Testis (tissue), 2 donors: ENCODE measurements at regions not wholly inside any gene's neighbourhood (a gene's known extent, or its start where the extent isn't known, plus 50 kb on each side); places are given as distances from the start of the nearest gene placed in this dataset.

ENCODE experiments used
- DNase-seq: peaks from one replicate; pipeline ENCODE4 v3.0.0-alpha.2; 2019
- H3K27ac ChIP-seq, 2 donors: fragments of 200-600 bp; sonication (generic); one replicate each; pipeline ENCODE4 v1.5.1; 2019
- H3K27me3 ChIP-seq: fragments of 200-600 bp; sonication (generic); one replicate; pipeline ENCODE4 v1.5.1; 2019
- H3K36me3 ChIP-seq: fragments of 200-600 bp; sonication (generic); one replicate; pipeline ENCODE4 v1.5.1; 2017; ENCODE audit warnings: low read depth; ENCODE audit errors: missing control alignments
- H3K4me1 ChIP-seq: fragments of 200-600 bp; sonication (generic); one replicate; pipeline ENCODE4 v1.5.1; 2019
- H3K4me3 ChIP-seq, 2 donors: fragments of 200-600 bp; sonication (generic); one replicate each; pipeline ENCODE4 v1.5.1; 2017 to 2019
- H3K9me3 ChIP-seq: fragments of 200-600 bp; sonication (generic); one replicate; pipeline ENCODE4 v1.5.1; 2017
- POLR2A ChIP-seq: fragments of 450-650 bp; IDR thresholded peaks from one replicate; pipeline ENCODE4 v1.6.1; 2017; ENCODE audit warnings: antibody characterized with exemption, mild to moderate bottlenecking, moderate library complexity
- WGBS, 2 donors: methylation state at CpG; one replicate each; pipeline ENCODE4 v1.1.5; 2018; 5-methylcytosine and 5-hydroxymethylcytosine counted together
- intact Hi-C: fragments of 100-400 bp; cut with DNase I; formaldehyde crosslinking; loops from one replicate; pipeline ENCODE4 v1.15.1; 2023; ENCODE audit warnings: low total_unique reads
- small RNA-seq, 2 donors: library from RNA; depleted of rRNA; stranded (forward); fragments of <200 nt; gene quantifications; one replicate each; pipeline ENCODE3, GENCODE V24; 2016
- TF ChIP-seq, protein P1 (sequence below), 3 experiments: fragments of 450-650 bp in 2 of 3; fragments of 200-600 bp in 1 of 3; sonication (generic) in 1 of 3; IDR thresholded peaks; one replicate each; pipeline ENCODE4 v1.5.1; 2016 to 2019; ENCODE audit warnings: antibody characterized with exemption in 3 of 3, mild to moderate bottlenecking in 2 of 3, moderate library complexity in 1 of 3

GRCh38 chr11:10400856-10401255 lies 54.2 kb upstream of the AMPD3 start:
- H3K27me3 ChIP-seq: no peaks in the 10 kb centered on the region
- H3K27ac ChIP-seq: no peak overlapping the region
- no peak overlapping the region for H3K4me3 ChIP-seq
- no peak for TF ChIP-seq POLR2A
- TF ChIP-seq, protein P1, sequence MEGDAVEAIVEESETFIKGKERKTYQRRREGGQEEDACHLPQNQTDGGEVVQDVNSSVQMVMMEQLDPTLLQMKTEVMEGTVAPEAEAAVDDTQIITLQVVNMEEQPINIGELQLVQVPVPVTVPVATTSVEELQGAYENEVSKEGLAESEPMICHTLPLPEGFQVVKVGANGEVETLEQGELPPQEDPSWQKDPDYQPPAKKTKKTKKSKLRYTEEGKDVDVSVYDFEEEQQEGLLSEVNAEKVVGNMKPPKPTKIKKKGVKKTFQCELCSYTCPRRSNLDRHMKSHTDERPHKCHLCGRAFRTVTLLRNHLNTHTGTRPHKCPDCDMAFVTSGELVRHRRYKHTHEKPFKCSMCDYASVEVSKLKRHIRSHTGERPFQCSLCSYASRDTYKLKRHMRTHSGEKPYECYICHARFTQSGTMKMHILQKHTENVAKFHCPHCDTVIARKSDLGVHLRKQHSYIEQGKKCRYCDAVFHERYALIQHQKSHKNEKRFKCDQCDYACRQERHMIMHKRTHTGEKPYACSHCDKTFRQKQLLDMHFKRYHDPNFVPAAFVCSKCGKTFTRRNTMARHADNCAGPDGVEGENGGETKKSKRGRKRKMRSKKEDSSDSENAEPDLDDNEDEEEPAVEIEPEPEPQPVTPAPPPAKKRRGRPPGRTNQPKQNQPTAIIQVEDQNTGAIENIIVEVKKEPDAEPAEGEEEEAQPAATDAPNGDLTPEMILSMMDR (IDR thresholded peaks at IDR 0.05): no peak
- no peaks in the 10 kb centered on the region for H3K9me3 ChIP-seq
- peaks cover 4% of the 10 kb centered on the region for H3K4me1 ChIP-seq
- DNase-seq: no peak
- H3K36me3 ChIP-seq: no peaks in the 10 kb centered on the region
- 93 to 100% methylated on average over 1 of the region's 1 CpG for WGBS, 2 donors
- intact Hi-C loops: loop anchor here (10.0 kb wide), 1 partner anchor 334 kb away; no protein-coding TSS in a partner anchor

GRCh38 chr11:10401256-10401655 lies 53.8 kb upstream of the AMPD3 start:
- Histone ChIP-seq H3K4me1 (peaks cover 4% of the 10 kb centered on the region), H3K9me3 (no peaks in the 10 kb centered on the region), H3K27me3 (no peaks in the 10 kb centered on the region), H3K36me3 (no peaks in the 10 kb centered on the region), H3K4me3 (no peak overlapping the region), H3K27ac (no peak overlapping the region)
- DNase-seq: no peak
- WGBS, 2 donors: 50 to 58% methylated on average over 2 to 3 of the region's 3 CpGs
- TF ChIP-seq, protein P1 (IDR thresholded peaks at IDR 0.05): no peak
- no peak for TF ChIP-seq POLR2A
- intact Hi-C loops: loop anchor here (10.0 kb wide), 1 partner anchor 334 kb away; no protein-coding TSS in a partner anchor

GRCh38 chr11:10401696-10402392 lies 53.2 kb upstream of the AMPD3 start:
- DNase-seq: no peak
- H3K4me1 ChIP-seq: peaks cover 4% of the 10 kb centered on the region
- 83 to 90% methylated on average over 4 of the region's 4 CpGs for WGBS, 2 donors
- no peaks in the 10 kb centered on the region for H3K9me3 ChIP-seq
- H3K27ac ChIP-seq: no peak overlapping the region
- H3K27me3 ChIP-seq: no peaks in the 10 kb centered on the region
- no peaks in the 10 kb centered on the region for H3K36me3 ChIP-seq
- no peak for TF ChIP-seq POLR2A
- TF ChIP-seq, protein P1 (IDR thresholded peaks at IDR 0.05): no peak
- H3K4me3 ChIP-seq: no peak overlapping the region
- intact Hi-C loops: loop anchor here (10.0 kb wide), 1 partner anchor 333 kb away; no protein-coding TSS in a partner anchor

Small RNA genes lying in the stretch of these regions (small RNA-seq; reads per million reads assigned to genes)
- 0 reads per million in 2 donors for gene RNU6ATAC33P
